ENCODE measurements at regions not wholly inside any gene's neighbourhood (a gene's known extent, or its start where the extent isn't known, plus 50 kb on each side); places are given as distances from the start of the nearest gene placed in this dataset.

DNA sequence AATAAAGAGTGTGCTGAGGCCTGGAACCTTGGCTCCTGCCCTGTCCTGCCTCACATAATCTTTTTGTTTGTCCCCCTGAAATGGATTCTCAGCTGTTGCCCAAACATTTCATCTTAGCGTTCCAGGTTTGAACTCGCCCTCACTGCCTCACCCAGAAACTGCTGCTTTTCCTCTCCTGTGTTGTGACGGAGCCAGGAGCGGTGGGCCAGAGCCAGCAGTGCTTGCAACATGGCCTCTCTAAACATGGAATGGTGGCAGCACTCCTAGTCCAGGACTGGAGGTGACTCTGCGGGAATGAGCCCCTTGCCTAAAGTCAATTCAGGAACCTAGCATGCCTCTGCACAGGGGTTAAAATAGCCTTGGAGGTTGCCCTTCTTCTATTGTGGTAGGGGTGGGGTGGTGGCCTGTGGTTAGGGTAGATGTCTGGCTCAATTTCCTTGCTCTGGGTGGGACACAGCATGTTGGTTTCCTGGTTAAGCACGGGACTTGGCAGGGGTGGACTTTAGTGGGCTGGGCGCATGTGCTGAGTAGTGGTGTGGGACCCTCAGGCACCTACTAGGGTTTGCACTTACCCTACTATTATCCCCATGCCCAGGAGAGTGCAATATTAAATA is 101.6 kb downstream of the SLC25A46 start:
- H3K9me3 ChIP-seq (ENCODE audit: control insufficient read depth in 2 of 2, insufficient read depth in 1 of 2, low read depth in 1 of 2, low read length in 1 of 2) = no peaks in the 10 kb centered on the region
- H3K27me3 ChIP-seq (ENCODE audit: control insufficient read depth in 1 of 2, insufficient read depth in 2 of 2, low read length in 2 of 2) = no peaks in the 10 kb centered on the region

DNA sequence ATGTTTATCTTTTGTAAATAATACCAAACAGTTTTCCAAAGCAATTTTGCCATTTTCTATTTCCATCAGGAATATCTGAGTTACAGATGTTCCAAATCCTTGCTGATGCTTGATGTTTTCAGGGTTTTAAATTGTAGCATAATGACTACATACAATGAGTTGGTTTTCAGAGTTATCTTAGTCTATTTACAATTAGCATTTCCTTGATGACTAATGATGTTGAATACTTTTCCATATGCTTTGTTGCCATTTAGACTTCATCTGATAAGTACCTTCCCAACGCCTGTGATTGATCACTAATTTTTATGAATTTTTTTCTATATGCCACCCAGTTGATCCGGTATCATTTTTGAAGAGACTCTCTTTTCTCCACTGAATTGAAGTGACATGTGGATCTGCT is 102.3 kb downstream of the SLC25A46 start:
- Histone ChIP-seq H3K4me1 (ENCODE audit: control insufficient read depth in 2 of 2, insufficient read depth in 2 of 2, low read length in 1 of 2) (peaks cover 0 to 5% of the 10 kb centered on the region in 2 donors), H3K4me3 (ENCODE audit: low read depth in 1 of 2, low read length in 2 of 2) (no peak overlapping the region), H3K27me3 (ENCODE audit: control insufficient read depth in 1 of 2, insufficient read depth in 2 of 2, low read length in 2 of 2) (no peaks in the 10 kb centered on the region), H3K9me3 (ENCODE audit: control insufficient read depth in 2 of 2, insufficient read depth in 1 of 2, low read depth in 1 of 2, low read length in 1 of 2) (no peaks in the 10 kb centered on the region), H3K27ac (ENCODE audit: low read depth in 2 of 2, low read length in 1 of 2) (no peak overlapping the region), H3K36me3 (ENCODE audit: control insufficient read depth in 2 of 2, insufficient read depth in 2 of 2, low read length in 1 of 2) (no peaks in the 10 kb centered on the region)
- 65 to 68% methylated on average over 2 of the region's 2 CpGs for WGBS, 2 donors

More for the DNA sequence above, 101.6 kb downstream of the SLC25A46 start:
- H3K4me3 ChIP-seq (ENCODE audit: low read depth in 1 of 2, low read length in 2 of 2) = no peak overlapping the region
- no peaks in the 10 kb centered on the region for H3K36me3 ChIP-seq (ENCODE audit: control insufficient read depth in 2 of 2, insufficient read depth in 2 of 2, low read length in 1 of 2)
- peaks cover 0 to 5% of the 10 kb centered on the region in 2 donors for H3K4me1 ChIP-seq (ENCODE audit: control insufficient read depth in 2 of 2, insufficient read depth in 2 of 2, low read length in 1 of 2)
- WGBS, 2 donors = 49 to 62% methylated on average over 7 of the region's 7 CpGs
- H3K27ac ChIP-seq (ENCODE audit: low read depth in 2 of 2, low read length in 1 of 2) = peak overlapping the region; percentile 29 to 57

DNA sequence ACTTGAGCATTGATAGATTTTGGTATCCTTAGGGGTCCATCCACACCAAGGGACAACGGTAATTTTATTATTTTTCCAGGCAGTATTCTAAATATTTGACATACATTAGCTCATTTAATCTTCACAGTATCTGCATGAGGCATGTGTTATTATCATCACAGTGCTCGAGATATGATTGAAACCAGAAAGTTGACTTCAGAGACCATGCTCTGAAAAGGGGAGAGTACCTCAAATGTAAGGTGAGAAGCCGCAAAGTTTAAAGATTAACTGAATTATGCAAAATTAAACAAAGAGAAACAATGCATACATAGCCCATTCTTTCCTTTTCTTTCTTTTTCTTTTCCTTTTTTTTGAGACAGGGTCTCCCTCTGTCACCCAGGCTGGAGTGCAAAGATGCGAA is 104.1 kb downstream of the SLC25A46 start:
- no peak overlapping the region for H3K27ac ChIP-seq (ENCODE audit: low read depth in 2 of 2, low read length in 1 of 2)
- no peaks in the 10 kb centered on the region for H3K36me3 ChIP-seq (ENCODE audit: control insufficient read depth in 2 of 2, insufficient read depth in 2 of 2, low read length in 1 of 2)
- H3K27me3 ChIP-seq (ENCODE audit: control insufficient read depth in 1 of 2, insufficient read depth in 2 of 2, low read length in 2 of 2) = no peaks in the 10 kb centered on the region
- H3K4me1 ChIP-seq (ENCODE audit: control insufficient read depth in 2 of 2, insufficient read depth in 2 of 2, low read length in 1 of 2) = peaks cover 0 to 5% of the 10 kb centered on the region in 2 donors
- WGBS, 2 donors = 79 to 84% methylated on average over 4 of the region's 4 CpGs
- no peak overlapping the region for H3K4me3 ChIP-seq (ENCODE audit: low read depth in 1 of 2, low read length in 2 of 2)
- H3K9me3 ChIP-seq (ENCODE audit: control insufficient read depth in 2 of 2, insufficient read depth in 1 of 2, low read depth in 1 of 2, low read length in 1 of 2) = no peaks in the 10 kb centered on the region

DNA sequence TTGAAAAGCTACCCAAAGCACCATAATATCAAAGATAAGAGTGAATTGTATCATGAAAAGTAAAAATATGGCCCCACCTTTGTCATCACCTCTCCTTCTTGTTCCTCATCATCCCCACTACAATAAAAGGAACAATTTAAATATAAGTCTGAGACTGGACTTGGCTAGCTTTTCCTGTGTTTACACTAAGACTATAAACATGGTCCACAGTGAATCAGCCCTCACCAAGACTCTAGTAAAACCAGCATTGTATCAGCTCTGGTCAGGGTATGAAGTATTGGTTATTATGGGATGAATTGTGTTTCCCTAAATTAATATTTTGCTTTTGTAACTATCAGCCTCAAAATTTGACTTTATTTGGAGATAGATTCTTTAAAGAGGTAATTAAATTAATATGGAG is 105.4 kb downstream of the SLC25A46 start:
- no peaks in the 10 kb centered on the region for H3K27me3 ChIP-seq (ENCODE audit: control insufficient read depth in 1 of 2, insufficient read depth in 2 of 2, low read length in 2 of 2)
- H3K4me3 ChIP-seq (ENCODE audit: low read depth in 1 of 2, low read length in 2 of 2) = no peak overlapping the region
- H3K36me3 ChIP-seq (ENCODE audit: control insufficient read depth in 2 of 2, insufficient read depth in 2 of 2, low read length in 1 of 2) = no peaks in the 10 kb centered on the region
- no peak overlapping the region for H3K27ac ChIP-seq (ENCODE audit: low read depth in 2 of 2, low read length in 1 of 2)
- peaks cover 0 to 5% of the 10 kb centered on the region in 2 donors for H3K4me1 ChIP-seq (ENCODE audit: control insufficient read depth in 2 of 2, insufficient read depth in 2 of 2, low read length in 1 of 2)
- no peaks in the 10 kb centered on the region for H3K9me3 ChIP-seq (ENCODE audit: control insufficient read depth in 2 of 2, insufficient read depth in 1 of 2, low read depth in 1 of 2, low read length in 1 of 2)

- WGBS, 2 donors = 79 to 83% methylated on average over 4 of the region's 4 CpGs
- Histone ChIP-seq H3K27me3 (ENCODE audit: control insufficient read depth in 1 of 2, insufficient read depth in 2 of 2, low read length in 2 of 2) (no peaks in the 10 kb centered on the region), H3K4me3 (ENCODE audit: low read depth in 1 of 2, low read length in 2 of 2) (no peak overlapping the region), H3K9me3 (ENCODE audit: control insufficient read depth in 2 of 2, insufficient read depth in 1 of 2, low read depth in 1 of 2, low read length in 1 of 2) (no peaks in the 10 kb centered on the region), H3K4me1 (ENCODE audit: control insufficient read depth in 2 of 2, insufficient read depth in 2 of 2, low read length in 1 of 2) (no peaks in the 10 kb centered on the region), H3K36me3 (ENCODE audit: control insufficient read depth in 2 of 2, insufficient read depth in 2 of 2, low read length in 1 of 2) (no peaks in the 10 kb centered on the region), H3K27ac (ENCODE audit: low read depth in 2 of 2, low read length in 1 of 2) (no peak overlapping the region)
Observed at GRCh38 chr5:110846398-110847001, 107.7 kb downstream of the SLC25A46 start.

DNA sequence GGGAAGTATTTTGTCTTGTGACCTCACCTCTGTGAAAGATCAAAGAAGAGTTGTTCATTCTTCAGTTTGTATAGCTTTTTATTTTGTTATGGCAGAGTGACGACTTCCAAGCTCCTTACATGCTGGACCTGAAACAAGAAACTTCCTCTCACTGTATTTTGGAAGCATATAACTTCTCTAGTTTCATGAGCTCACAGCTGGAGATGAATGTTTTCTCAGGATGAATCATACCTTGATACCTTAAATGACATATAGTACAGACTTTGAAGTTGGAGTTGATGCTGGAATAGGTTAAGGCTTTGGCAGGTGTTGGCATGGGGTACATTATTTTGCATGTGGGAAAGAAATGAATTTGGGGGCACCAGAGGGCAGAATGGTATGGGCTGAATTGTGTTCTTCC is 112.5 kb downstream of the SLC25A46 start:
- no peak overlapping the region for H3K27ac ChIP-seq (ENCODE audit: low read depth in 2 of 2, low read length in 1 of 2)
- no peaks in the 10 kb centered on the region for H3K36me3 ChIP-seq (ENCODE audit: control insufficient read depth in 2 of 2, insufficient read depth in 2 of 2, low read length in 1 of 2)
- H3K4me3 ChIP-seq (ENCODE audit: low read depth in 1 of 2, low read length in 2 of 2) = no peak overlapping the region
- H3K4me1 ChIP-seq (ENCODE audit: control insufficient read depth in 2 of 2, insufficient read depth in 2 of 2, low read length in 1 of 2) = no peaks in the 10 kb centered on the region
- no peaks in the 10 kb centered on the region for H3K9me3 ChIP-seq (ENCODE audit: control insufficient read depth in 2 of 2, insufficient read depth in 1 of 2, low read depth in 1 of 2, low read length in 1 of 2)
- no peaks in the 10 kb centered on the region for H3K27me3 ChIP-seq (ENCODE audit: control insufficient read depth in 1 of 2, insufficient read depth in 2 of 2, low read length in 2 of 2)
- 39 to 57% methylated on average over 1 of the region's 1 CpG for WGBS, 2 donors

- Histone ChIP-seq H3K9me3 (ENCODE audit: control insufficient read depth in 2 of 2, insufficient read depth in 1 of 2, low read depth in 1 of 2, low read length in 1 of 2) (no peaks in the 10 kb centered on the region), H3K27me3 (ENCODE audit: control insufficient read depth in 1 of 2, insufficient read depth in 2 of 2, low read length in 2 of 2) (no peaks in the 10 kb centered on the region), H3K27ac (ENCODE audit: low read depth in 2 of 2, low read length in 1 of 2) (no peak overlapping the region), H3K4me1 (ENCODE audit: control insufficient read depth in 2 of 2, insufficient read depth in 2 of 2, low read length in 1 of 2) (no peaks in the 10 kb centered on the region), H3K36me3 (ENCODE audit: control insufficient read depth in 2 of 2, insufficient read depth in 2 of 2, low read length in 1 of 2) (no peaks in the 10 kb centered on the region), H3K4me3 (ENCODE audit: low read depth in 1 of 2, low read length in 2 of 2) (no peak overlapping the region)
Observed at GRCh38 chr5:110852053-110852452, 113.2 kb downstream of the SLC25A46 start.

GRCh38 chr5:110852541-110852940 is 113.7 kb downstream of the SLC25A46 start:
- Histone ChIP-seq H3K27me3 (ENCODE audit: control insufficient read depth in 1 of 2, insufficient read depth in 2 of 2, low read length in 2 of 2) (no peaks in the 10 kb centered on the region), H3K4me1 (ENCODE audit: control insufficient read depth in 2 of 2, insufficient read depth in 2 of 2, low read length in 1 of 2) (no peaks in the 10 kb centered on the region), H3K9me3 (ENCODE audit: control insufficient read depth in 2 of 2, insufficient read depth in 1 of 2, low read depth in 1 of 2, low read length in 1 of 2) (no peaks in the 10 kb centered on the region), H3K27ac (ENCODE audit: low read depth in 2 of 2, low read length in 1 of 2) (no peak overlapping the region), H3K4me3 (ENCODE audit: low read depth in 1 of 2, low read length in 2 of 2) (no peak overlapping the region), H3K36me3 (ENCODE audit: control insufficient read depth in 2 of 2, insufficient read depth in 2 of 2, low read length in 1 of 2) (no peaks in the 10 kb centered on the region)
- 75 to 77% methylated on average over 1 of the region's 1 CpG for WGBS, 2 donors

- no peaks in the 10 kb centered on the region for H3K27me3 ChIP-seq (ENCODE audit: control insufficient read depth in 1 of 2, insufficient read depth in 2 of 2, low read length in 2 of 2)
- H3K36me3 ChIP-seq (ENCODE audit: control insufficient read depth in 2 of 2, insufficient read depth in 2 of 2, low read length in 1 of 2) = no peaks in the 10 kb centered on the region
- H3K4me3 ChIP-seq (ENCODE audit: low read depth in 1 of 2, low read length in 2 of 2) = peak overlapping the region in 1 of 2 donors; percentile 4
- H3K9me3 ChIP-seq (ENCODE audit: control insufficient read depth in 2 of 2, insufficient read depth in 1 of 2, low read depth in 1 of 2, low read length in 1 of 2) = no peaks in the 10 kb centered on the region
- no peaks in the 10 kb centered on the region for H3K4me1 ChIP-seq (ENCODE audit: control insufficient read depth in 2 of 2, insufficient read depth in 2 of 2, low read length in 1 of 2)
- WGBS, 2 donors = 42 to 56% methylated on average over 3 of the region's 3 CpGs
- H3K27ac ChIP-seq (ENCODE audit: low read depth in 2 of 2, low read length in 1 of 2) = no peak overlapping the region
Observed at GRCh38 chr5:110853267-110853666, 114.5 kb downstream of the SLC25A46 start.

- H3K4me3 ChIP-seq (ENCODE audit: low read depth in 1 of 2, low read length in 2 of 2) = no peak overlapping the region
- no peak overlapping the region for H3K27ac ChIP-seq (ENCODE audit: low read depth in 2 of 2, low read length in 1 of 2)
- H3K4me1 ChIP-seq (ENCODE audit: control insufficient read depth in 2 of 2, insufficient read depth in 2 of 2, low read length in 1 of 2) = no peaks in the 10 kb centered on the region
- no peaks in the 10 kb centered on the region for H3K36me3 ChIP-seq (ENCODE audit: control insufficient read depth in 2 of 2, insufficient read depth in 2 of 2, low read length in 1 of 2)
- no peaks in the 10 kb centered on the region for H3K9me3 ChIP-seq (ENCODE audit: control insufficient read depth in 2 of 2, insufficient read depth in 1 of 2, low read depth in 1 of 2, low read length in 1 of 2)
- 35 to 38% methylated on average over 1 of the region's 1 CpG for WGBS, 2 donors
- H3K27me3 ChIP-seq (ENCODE audit: control insufficient read depth in 1 of 2, insufficient read depth in 2 of 2, low read length in 2 of 2) = no peaks in the 10 kb centered on the region
Observed at GRCh38 chr5:110854200-110854599, 115.4 kb downstream of the SLC25A46 start.

Data from esophagus (tissue), 2 donors.